ENCODE measurements at regions not wholly inside any gene's neighbourhood (a gene's known extent, or its start where the extent isn't known, plus 50 kb on each side); places are given as distances from the start of the nearest gene placed in this dataset.

- DNase-seq: peak; percentile 83
These were observed 155.4 kb upstream of the PDE3A start for GRCh38 chr12:20212658-20213555.

GRCh38 chr12:20213723-20214625 lies 154.4 kb upstream of the PDE3A start:
- peak; percentile 50 for DNase-seq

- no peak for DNase-seq
These were observed 148.0 kb upstream of the PDE3A start for GRCh38 chr12:20220339-20220738.

GRCh38 chr12:20232931-20233675 lies 135.2 kb upstream of the PDE3A start:
- DNase-seq: no peak

- no peak for DNase-seq
These were observed 133.9 kb upstream of the PDE3A start for GRCh38 chr12:20234474-20234873.

GRCh38 chr12:20237091-20237490 lies 131.2 kb upstream of the PDE3A start:
- DNase-seq: no peak

- DNase-seq: no peak
These were observed 122.8 kb upstream of the PDE3A start for GRCh38 chr12:20245491-20245890.

GRCh38 chr12:20248646-20249045 lies 119.7 kb upstream of the PDE3A start:
- DNase-seq: no peak

GRCh38 chr12:20250761-20251160 lies 117.6 kb upstream of the PDE3A start:
- DNase-seq: no peak

- no peak for DNase-seq
These were observed 111.0 kb upstream of the PDE3A start for GRCh38 chr12:20257311-20257710.

- DNase-seq: no peak
These were observed 108.6 kb upstream of the PDE3A start for GRCh38 chr12:20259786-20260185.

GRCh38 chr12:20260851-20261250 lies 107.5 kb upstream of the PDE3A start:
- DNase-seq: no peak

- DNase-seq: no peak
These were observed 106.2 kb upstream of the PDE3A start for GRCh38 chr12:20262119-20262518.

GRCh38 chr12:20264026-20264425 lies 104.3 kb upstream of the PDE3A start:
- DNase-seq: no peak

GRCh38 chr12:20264608-20265114 lies 103.7 kb upstream of the PDE3A start:
- no peak for DNase-seq

- DNase-seq: no peak
These were observed 100.1 kb upstream of the PDE3A start for GRCh38 chr12:20268121-20268732.

GRCh38 chr12:20268771-20269170 lies 99.6 kb upstream of the PDE3A start:
- DNase-seq: no peak

GRCh38 chr12:20269337-20270067 lies 98.8 kb upstream of the PDE3A start:
- DNase-seq: no peak

- DNase-seq: no peak
These were observed 97.8 kb upstream of the PDE3A start for GRCh38 chr12:20270557-20270956.

GRCh38 chr12:20272161-20272560 lies 96.2 kb upstream of the PDE3A start:
- DNase-seq: no peak

- DNase-seq: peak; percentile 56
These were observed 95.5 kb upstream of the PDE3A start for GRCh38 chr12:20272801-20273200.

Data from hindlimb muscle (tissue), 1 donor.